GM18861 (cell line): ENCODE measurements at regions not wholly inside any gene's neighbourhood (a gene's known extent, or its start where the extent isn't known, plus 50 kb on each side); places are given as distances from the start of the nearest gene placed in this dataset.
"Not testable (repeated sequence)": the region's sequence is repeated elsewhere in the genome, so short reads cannot be mapped to it uniquely, and the experiment has no call there.

Experiments used
- ATAC-seq: cut with Tn5 transposase; IDR thresholded peaks from one replicate; pipeline ENCODE4 v1.9.1; 2021; ENCODE audit not compliant: unreplicated experiment

GRCh38 chr5:127213231-127213630, 77.4 kb upstream of the MEGF10 start:
- no peak for ATAC-seq

GRCh38 chr5:127216143-127216542, 74.5 kb upstream of the MEGF10 start:
- no peak for ATAC-seq

GRCh38 chr5:127216898-127217675, 73.5 kb upstream of the MEGF10 start:
- no peak for ATAC-seq

- ATAC-seq: not testable (repeated sequence)
These were observed 68.7 kb upstream of the MEGF10 start for GRCh38 chr5:127221936-127222335.

- peak; percentile 53 for ATAC-seq
These were observed 67.9 kb upstream of the MEGF10 start for GRCh38 chr5:127222571-127223156.

GRCh38 chr5:127223256-127223974, 67.2 kb upstream of the MEGF10 start:
- ATAC-seq: no peak

- no peak for ATAC-seq
These were observed 62.7 kb upstream of the MEGF10 start for GRCh38 chr5:127227881-127228280.

- no peak for ATAC-seq
These were observed 61.9 kb upstream of the MEGF10 start for GRCh38 chr5:127228540-127229184.

- peak; percentile 65 for ATAC-seq
These were observed 61.3 kb upstream of the MEGF10 start for GRCh38 chr5:127229185-127229889.

- ATAC-seq: no peak
These were observed 59.5 kb upstream of the MEGF10 start for GRCh38 chr5:127231118-127231517.

GRCh38 chr5:127233590-127233989, 57.0 kb upstream of the MEGF10 start:
- ATAC-seq: no peak

- ATAC-seq: no peak
These were observed 55.5 kb upstream of the MEGF10 start for GRCh38 chr5:127235136-127235535.

- no peak for ATAC-seq
These were observed 54.3 kb upstream of the MEGF10 start for GRCh38 chr5:127236254-127236653.
